ENCODE measurements at regions not wholly inside any gene's neighbourhood (a gene's known extent, or its start where the extent isn't known, plus 50 kb on each side); places are given as distances from the start of the nearest gene placed in this dataset.

- ATAC-seq, result no peak
- DNase-seq, result no peak
- H3K27me3 ChIP-seq, result no peaks in the 10 kb centered on the region
- TF ChIP-seq POLR2A (IDR thresholded peaks at IDR 0.05) (no peak), CTCF (IDR thresholded peaks at IDR 0.05) (no peak)
- H3K4me1 ChIP-seq, result no peaks in the 10 kb centered on the region
- WGBS, 2 donors, result 71 to 87% methylated on average over 1 of the region's 1 CpG
- H3K36me3 ChIP-seq (replicated peaks in 1 of 2; ENCODE audit: insufficient read depth in 1 of 2, low read depth in 2 of 2), result no peaks in the 10 kb centered on the region
- no peak overlapping the region for H3K4me3 ChIP-seq
- intact Hi-C loops (cut with DNase I), result no loop called here
- H3K9me3 ChIP-seq, result no peaks in the 10 kb centered on the region
- no peak overlapping the region for H3K27ac ChIP-seq
Observed at GRCh38 chr2:56687169-56687568, 503.4 kb downstream of the CCDC85A start.

GRCh38 chr2:56688661-56689060 is 504.9 kb downstream of the CCDC85A start:
- Histone ChIP-seq H3K27ac (no peak overlapping the region), H3K4me1 (no peaks in the 10 kb centered on the region), H3K27me3 (no peaks in the 10 kb centered on the region), H3K9me3 (no peaks in the 10 kb centered on the region), H3K36me3 (replicated peaks in 1 of 2; ENCODE audit: insufficient read depth in 1 of 2, low read depth in 2 of 2) (no peaks in the 10 kb centered on the region), H3K4me3 (no peak overlapping the region)
- intact Hi-C loops (cut with DNase I), result no loop called here
- no peak for DNase-seq
- TF ChIP-seq CTCF (IDR thresholded peaks at IDR 0.05), result no peak
- no peak for TF ChIP-seq POLR2A (IDR thresholded peaks at IDR 0.05)
- 36 to 42% methylated on average over 1 of the region's 1 CpG for WGBS, 2 donors
- ATAC-seq, result no peak

GRCh38 chr2:56693501-56693900 is 509.7 kb downstream of the CCDC85A start:
- Histone ChIP-seq H3K9me3 (no peaks in the 10 kb centered on the region), H3K27ac (no peak overlapping the region), H3K27me3 (no peaks in the 10 kb centered on the region), H3K4me3 (no peak overlapping the region), H3K4me1 (no peaks in the 10 kb centered on the region), H3K36me3 (replicated peaks in 1 of 2; ENCODE audit: insufficient read depth in 1 of 2, low read depth in 2 of 2) (no peaks in the 10 kb centered on the region)
- DNase-seq, result no peak
- no peak for TF ChIP-seq POLR2A (IDR thresholded peaks at IDR 0.05)
- TF ChIP-seq CTCF (IDR thresholded peaks at IDR 0.05), result no peak
- no peak for ATAC-seq
- intact Hi-C loops (cut with DNase I), result no loop called here
- WGBS, 2 donors, result 52 to 58% methylated on average over 2 of the region's 2 CpGs

- WGBS, 2 donors, result 66 to 68% methylated on average over 2 of the region's 2 CpGs
- ATAC-seq (no peak), DNase-seq (no peak)
- H3K27me3 ChIP-seq, result no peaks in the 10 kb centered on the region
- H3K36me3 ChIP-seq (replicated peaks in 1 of 2; ENCODE audit: insufficient read depth in 1 of 2, low read depth in 2 of 2), result no peaks in the 10 kb centered on the region
- no peaks in the 10 kb centered on the region for H3K9me3 ChIP-seq
- H3K4me3 ChIP-seq, result no peak overlapping the region
- no peak for TF ChIP-seq POLR2A (IDR thresholded peaks at IDR 0.05)
- TF ChIP-seq CTCF (IDR thresholded peaks at IDR 0.05), result no peak
- no peaks in the 10 kb centered on the region for H3K4me1 ChIP-seq
- intact Hi-C loops (cut with DNase I), result no loop called here
- H3K27ac ChIP-seq, result no peak overlapping the region
Observed at GRCh38 chr2:56703001-56703400, 519.2 kb downstream of the CCDC85A start.

GRCh38 chr2:56705713-56706112 is 521.9 kb downstream of the CCDC85A start:
- Histone ChIP-seq H3K27ac (no peak overlapping the region), H3K9me3 (no peaks in the 10 kb centered on the region), H3K4me1 (no peaks in the 10 kb centered on the region), H3K36me3 (replicated peaks in 1 of 2; ENCODE audit: insufficient read depth in 1 of 2, low read depth in 2 of 2) (no peaks in the 10 kb centered on the region), H3K4me3 (no peak overlapping the region), H3K27me3 (no peaks in the 10 kb centered on the region)
- intact Hi-C loops (cut with DNase I), result no loop called here
- TF ChIP-seq CTCF (IDR thresholded peaks at IDR 0.05), result no peak
- TF ChIP-seq POLR2A (IDR thresholded peaks at IDR 0.05), result no peak
- WGBS, 2 donors, result 14 to 23% methylated on average over 2 of the region's 2 CpGs
- ATAC-seq (no peak), DNase-seq (no peak)
